HG02973 (cell line): ENCODE measurements at regions not wholly inside any gene's neighbourhood (a gene's known extent, or its start where the extent isn't known, plus 50 kb on each side); places are given as distances from the start of the nearest gene placed in this dataset.

ENCODE experiments used
- ATAC-seq: cut with Tn5 transposase; IDR thresholded peaks from one replicate; pipeline ENCODE4 v1.9.1; 2021; ENCODE audit warnings: moderate library complexity; ENCODE audit not compliant: unreplicated experiment

DNA sequence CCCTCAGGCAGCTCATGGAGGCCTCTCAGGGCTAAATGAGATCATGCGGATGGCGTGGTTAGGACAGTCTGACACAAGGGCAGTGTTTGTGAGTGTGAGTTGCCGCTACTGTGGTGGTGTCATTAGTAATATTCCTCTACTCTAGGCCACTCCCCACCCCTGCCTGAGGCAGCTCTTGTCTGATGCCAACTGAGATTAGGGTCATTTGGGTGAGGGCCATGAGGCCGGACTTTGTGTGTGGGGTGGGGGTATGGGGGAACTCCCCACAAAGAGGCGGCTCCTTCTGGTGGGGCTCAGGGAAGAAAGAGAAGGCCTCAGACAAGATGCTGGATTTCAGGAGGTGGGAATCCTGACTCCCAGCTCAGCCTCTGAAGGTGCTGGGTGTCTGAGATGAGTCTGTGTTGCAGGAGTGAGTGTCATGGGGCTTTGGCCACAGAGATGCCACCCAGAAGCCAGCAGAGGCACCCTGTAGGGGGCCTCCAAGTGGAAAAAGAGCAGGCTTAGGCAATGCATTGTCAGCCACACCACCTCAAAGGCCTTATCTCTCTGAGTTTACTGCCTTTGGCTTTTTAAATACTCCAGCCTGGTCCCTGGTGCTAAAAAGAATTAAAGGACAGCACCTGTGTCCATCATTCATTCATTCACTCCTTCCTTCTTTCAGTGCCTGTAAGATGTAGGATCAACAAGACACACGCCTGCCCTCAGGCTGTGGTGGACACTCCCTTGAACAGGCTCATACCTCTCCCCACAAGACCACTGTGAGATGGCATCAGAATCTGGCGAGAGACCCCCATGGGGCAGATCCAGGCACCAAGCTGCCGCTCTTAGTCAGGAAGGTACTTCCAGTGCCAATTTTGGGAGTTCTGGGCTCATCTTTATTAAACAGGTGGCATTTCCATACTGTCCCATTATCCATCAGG, 175.2 kb downstream of the MRPL14 start:
- ATAC-seq, result no peak

DNA sequence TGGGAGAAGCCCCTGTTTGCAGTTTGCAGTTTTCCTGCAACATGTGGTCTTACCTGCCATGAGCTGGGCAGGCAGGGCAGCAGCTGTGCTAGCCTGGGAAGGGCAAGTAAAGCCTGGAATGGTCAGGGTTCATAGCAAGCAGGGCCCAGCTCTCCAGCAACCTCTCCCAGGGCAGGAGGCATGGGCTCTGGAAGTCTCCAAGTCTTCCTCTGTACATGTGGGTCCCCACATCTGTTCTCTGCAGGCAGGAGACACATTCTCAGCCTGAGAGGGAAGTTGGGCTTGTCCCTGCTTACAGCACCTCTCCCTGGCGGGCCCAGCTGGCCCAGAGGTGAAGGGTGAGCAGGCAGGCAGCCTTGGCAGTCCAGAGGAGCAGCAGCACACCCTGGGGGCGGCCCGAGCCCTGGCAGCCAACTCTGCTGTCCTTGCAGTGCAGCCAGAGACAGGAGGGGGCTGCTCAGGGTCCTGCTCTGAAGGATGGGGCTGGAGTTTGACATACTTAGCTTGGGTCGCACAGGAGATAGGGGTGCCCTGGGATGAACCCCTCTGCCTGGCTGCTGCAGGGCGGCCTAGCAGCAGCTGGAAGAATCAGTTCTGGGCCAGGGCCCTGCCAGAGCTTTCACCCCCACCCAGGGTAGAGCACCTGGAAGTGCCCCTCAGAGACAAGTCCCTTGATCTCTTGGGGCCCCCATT, 176.0 kb downstream of the MRPL14 start:
- ATAC-seq, result no peak

DNA sequence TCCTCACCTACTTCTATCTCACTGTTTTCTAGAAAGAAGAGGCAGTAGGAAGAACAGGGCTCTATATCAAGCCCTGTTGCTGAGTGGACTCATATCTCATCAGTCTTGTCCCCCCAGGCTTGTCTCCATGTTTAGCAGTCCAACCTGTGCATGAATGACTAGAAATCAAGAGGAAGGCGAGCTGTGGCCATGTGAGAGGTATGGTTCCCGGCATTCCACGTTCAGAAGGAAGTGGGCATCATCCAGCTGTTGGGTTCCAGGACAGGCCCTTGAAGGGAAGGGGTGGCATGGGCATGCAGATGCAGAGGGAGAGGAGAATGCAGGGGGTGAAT, 176.6 kb downstream of the MRPL14 start:
- ATAC-seq, result no peak

DNA sequence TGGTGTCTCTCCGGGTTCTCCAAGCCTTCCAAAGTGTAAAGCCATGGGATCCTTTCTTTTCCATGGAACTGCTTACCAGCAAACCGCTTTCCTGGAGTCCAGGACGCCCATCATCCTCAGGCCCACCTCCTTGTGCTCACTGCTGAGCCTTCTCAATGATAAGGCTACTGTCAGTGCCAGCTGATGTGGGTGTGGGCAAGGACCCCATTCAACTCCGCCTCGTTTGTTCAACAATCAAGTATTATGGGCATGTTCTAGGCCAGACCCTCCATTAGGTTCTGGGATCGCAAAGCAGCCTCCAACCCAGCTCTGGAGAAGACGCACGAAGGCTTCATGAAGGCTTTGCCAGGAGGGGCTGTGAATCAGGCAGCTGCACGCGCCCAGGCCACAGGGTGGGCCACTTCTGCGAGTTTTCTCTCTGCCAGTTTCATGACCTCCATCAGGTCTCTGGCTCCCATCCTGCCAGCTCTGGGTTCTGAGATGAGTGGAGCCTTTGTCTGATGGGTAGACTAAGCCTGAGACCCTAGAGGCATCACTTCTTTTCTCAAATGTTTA, 177.1 kb downstream of the MRPL14 start:
- no peak for ATAC-seq

DNA sequence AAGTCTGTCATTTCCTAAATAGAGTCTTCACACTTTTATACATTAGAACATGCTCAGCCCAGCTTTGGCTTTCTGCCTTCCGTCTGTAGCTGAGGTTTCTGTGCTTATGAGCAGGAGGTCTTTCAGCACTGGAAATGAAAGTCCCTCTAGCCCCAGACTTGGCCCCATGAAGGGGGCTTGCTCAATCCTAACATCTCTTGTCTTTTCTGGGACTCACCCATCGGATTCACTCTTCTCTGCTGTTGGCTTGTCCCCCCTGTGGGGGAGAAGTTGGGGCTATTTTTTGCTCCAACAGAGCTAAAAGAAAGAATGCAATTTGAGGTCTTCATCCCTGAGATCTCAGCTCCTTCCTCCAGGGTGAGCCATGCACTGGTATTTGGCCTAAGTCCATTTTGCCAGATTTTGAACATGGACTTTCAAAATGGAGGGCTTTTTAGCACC, 177.7 kb downstream of the MRPL14 start:
- no peak for ATAC-seq

DNA sequence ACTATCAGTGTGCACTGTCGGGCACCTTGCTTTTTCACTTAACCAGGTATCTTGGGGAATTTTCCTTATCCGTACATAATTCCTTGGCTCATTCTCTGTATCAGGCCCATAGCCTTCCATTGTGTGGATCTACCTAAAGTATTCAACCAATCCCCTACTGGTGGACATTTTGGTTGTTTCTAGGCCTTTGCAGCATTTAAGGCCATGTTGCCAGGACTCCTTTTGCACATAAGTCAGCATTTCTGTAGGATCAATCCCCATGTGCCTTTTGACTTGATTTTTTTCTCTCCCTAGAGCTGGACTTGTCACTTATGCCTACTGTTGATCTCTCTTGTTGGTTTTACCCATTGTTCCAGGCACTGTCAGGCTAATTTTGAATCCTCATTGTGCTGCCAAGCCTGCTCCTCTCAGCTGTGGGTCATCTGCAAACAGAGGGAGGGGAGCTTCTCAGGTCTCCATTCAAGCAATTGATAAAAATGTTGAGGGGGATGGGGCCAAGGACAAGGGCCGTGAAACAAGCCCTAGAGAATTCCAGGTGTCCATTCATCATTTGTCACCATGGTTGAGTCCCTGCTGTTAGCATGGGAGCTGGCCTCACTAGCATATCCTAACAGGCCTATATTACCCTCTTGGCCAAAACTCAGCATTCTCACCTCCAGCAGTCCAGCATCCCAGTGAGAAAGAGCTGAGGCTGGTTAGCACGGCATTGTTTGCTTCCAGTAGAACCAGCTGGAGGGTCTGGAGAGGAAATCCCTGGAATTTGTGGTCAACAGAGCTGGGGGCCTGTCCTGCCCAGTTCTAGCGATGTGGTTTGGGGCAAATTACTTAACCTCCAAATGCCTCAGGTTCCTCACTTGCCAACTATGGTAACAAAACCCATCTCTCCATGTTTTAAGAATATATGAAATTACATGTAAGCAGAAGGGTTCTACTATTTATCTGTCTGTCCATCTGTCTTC, 178.4 kb downstream of the MRPL14 start:
- no peak for ATAC-seq

DNA sequence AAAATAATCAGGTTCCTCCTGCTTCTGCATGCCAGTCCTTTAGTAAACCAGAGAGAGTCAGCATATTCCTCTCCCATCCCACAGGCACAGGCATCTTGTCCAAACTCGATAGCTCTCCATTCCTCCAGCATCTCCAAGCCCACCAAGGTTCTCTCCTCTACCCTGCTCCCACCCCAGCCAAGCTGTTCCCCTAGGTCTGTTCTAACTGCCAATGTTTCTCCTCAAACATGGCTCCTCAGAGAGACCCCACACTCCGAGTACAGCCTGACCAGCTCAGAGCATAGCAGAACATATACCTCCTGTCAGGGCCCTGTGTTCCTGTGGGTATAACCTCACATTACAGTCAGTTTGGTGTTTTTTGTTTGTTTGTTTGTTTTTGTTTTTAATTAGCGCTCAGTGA, 177.8 kb downstream of the VEGFA start:
- no peak for ATAC-seq

DNA sequence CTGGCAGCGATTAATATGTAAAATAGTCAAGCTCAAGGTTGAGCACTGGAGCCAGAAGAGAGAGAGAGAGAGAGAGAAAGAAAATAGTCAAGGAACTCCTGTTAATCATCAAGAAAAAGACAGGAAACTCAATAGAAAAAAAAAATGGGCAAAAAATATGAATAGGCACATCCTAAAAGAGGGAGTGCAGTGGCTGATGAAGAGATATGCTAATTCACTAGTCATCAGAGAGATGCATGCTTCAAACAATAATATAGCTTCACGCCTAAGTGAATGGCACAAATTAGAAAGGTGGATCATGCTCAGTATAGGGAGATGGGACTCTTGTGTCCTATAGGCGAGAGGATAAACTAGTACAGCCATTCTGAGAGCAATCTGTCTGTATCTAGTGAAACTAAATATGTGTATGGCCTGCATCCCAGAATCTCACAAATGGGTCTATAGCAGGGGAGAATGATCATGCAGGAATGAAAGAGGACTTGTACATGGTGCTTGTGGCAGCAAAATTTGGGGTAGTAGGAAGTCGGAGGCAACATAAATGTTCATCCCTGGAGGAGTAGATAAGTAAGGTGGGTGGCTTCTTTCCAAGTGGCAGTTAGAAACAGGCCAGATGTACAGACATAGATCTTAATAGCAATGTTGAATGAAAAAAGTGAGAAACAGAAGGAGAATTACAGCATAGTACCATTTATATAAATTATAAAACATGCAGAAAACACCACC, 176.8 kb downstream of the VEGFA start:
- ATAC-seq, result no peak

DNA sequence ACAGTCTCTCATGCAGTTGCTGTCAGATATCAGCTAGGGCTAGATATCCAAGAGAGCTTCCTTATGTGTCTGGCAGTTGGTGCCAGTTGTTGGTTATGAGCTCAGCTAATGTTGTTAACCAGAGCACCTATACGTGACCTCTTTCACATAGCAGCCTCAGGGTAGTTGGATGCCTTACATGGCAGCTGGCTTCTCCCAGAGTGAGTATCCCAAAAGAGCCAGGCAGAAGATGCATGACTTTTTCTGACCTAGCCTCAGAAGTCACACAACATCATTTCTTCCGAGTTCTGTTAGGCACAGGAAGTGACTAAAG, 175.7 kb downstream of the VEGFA start:
- no peak for ATAC-seq

DNA sequence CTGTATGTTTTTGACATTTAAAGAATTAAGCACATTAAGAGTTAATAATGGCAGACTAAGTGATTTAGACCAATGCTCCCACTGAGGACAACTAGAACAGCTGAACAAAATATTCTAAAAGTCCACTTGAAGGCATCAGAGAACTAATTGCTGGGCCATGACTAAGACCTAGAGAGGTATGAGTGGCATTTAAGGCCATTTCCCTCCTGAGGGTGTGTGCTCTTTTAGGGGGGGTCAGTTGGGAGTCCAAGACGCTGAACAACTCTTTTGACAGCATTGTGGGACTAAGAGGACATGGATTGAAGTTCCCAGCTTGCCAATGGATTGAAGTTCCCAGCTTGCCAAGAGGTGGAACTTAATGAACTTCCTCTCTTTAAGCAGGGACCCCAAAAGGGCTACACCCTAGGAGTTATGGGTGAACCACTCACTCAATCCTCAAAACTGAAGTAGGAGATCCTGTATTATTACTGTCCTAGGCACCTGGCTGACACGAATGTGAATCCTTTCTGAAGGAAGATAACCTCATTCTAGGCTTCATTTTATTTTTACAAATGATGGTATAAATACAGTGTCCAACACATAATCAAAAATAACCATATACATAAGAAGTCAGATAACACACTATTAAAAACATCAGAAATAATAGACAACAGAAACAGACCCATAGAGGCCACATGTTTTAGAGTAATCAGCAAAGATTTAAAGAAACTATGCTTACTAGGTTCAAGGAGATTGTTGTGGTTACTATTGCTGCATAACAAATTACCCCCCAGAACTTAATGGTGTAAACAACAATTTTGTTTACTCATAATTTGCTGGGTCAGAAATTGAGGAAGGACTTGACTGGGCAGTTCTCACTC, 175.1 kb downstream of the VEGFA start:
- ATAC-seq, result no peak

DNA sequence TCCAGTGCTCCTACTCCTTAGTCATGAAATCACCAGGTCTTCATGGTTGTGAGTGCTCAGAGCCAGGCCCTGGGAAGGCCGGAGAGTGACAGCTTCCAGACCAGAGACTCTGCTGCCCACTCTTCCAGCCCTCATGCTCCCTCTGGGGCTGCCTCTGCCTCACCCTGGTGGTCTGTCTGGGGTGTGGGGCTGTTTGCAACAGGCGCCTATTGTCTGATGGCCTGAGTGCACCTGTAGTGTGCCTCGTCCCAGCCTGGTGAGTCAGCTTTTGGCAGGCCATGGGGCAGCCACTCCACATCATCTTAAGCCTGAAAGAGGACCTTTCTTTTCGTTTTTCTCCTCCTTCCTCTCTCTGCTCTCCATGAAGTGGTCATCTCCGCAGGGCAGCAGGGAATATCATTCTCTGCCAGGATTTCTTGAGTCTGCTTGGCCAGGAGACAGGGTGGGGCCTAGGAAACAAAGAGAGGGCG, 173.8 kb downstream of the VEGFA start:
- ATAC-seq, result no peak

DNA sequence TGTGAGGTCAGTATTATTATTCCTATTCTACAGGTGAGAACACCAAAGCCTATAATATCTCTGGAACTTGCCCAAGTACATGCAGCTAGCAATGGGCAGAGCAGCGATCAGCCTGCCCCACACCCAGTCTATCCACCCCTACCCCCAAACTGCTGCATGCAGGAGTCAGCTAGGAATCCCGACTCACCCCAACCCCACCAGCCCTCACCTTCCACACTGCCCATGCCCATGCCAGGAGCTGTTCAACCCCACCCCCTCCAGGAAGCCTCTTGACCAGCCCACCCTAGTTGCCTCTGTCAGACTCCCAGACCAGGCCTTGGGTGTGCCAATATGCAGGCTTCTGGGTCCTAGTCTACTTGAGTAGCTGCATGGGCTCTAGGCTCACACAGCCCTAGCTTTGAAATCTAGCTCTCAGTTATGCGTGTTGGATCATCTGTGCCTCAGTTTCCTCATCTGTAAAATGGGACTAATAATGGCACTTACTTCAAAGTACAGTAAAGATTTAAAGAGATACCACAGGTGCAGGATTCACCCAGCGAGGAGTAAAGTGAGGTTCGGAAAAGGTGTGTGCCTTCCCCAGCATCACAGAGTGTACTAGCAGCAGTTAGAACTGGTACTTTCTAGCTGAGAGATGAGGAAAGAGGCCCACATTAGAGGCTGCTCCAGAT, 173.2 kb downstream of the VEGFA start:
- no peak for ATAC-seq

DNA sequence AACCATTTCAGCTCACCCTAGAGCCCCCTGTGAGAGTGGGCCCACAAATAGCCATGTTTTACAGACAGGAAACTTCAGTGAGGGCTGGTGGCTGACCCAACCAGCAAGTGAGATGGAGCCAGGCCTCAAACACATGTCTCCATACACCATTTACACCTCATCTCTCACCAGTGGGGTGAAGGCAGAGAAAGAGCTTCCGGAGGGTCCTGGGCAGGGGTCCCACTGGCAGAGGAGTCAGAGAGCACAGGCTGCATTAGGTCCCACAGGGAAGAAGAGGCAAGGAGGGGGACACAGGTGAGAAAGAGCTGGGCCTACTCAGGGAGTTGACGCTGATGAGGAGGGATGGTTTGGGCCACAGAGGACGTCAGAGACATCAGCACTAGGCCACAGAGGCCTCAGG, 172.6 kb downstream of the VEGFA start:
- ATAC-seq, result no peak

DNA sequence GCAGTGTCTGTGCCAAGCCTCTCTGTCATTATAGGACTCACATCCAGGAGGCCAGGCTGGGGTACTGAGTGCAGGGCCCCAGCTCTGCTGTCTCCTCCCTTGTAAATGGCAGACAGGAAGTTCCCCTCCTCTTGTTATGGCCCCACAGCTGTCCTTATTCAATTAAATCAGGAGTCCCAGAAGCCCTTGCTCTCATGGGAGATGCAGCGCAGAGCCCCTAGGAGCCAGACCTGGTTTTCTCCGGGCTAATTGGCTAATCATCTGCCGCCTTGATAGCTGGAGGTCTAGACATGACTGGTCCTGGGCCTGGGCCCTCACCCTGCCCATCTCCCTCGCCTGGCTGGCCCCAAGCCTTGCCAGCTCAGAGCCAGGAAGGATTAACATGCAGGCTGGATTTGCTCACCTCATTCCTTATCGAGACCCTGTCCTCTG, 172.0 kb downstream of the VEGFA start:
- no peak for ATAC-seq

DNA sequence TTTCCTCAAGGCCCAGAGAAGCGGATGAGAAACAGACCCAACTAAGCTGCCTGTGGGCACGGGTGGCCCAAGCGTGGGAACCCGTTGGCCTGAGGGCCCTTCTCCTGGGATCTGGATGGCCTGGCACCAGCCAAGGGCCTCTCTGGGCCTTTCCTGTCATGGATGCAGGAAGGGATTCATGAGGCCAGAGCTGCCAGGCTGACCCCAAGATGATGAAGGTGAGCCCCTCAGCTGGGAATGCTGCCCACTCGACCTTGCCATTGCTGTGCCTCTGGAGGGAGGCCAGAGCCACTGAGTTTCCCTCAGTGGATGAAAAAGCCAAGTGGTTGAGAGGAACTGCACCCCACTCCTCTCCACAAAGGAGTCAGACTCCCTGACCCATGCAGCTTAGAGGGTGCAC, 171.2 kb downstream of the VEGFA start:
- ATAC-seq, result no peak

DNA sequence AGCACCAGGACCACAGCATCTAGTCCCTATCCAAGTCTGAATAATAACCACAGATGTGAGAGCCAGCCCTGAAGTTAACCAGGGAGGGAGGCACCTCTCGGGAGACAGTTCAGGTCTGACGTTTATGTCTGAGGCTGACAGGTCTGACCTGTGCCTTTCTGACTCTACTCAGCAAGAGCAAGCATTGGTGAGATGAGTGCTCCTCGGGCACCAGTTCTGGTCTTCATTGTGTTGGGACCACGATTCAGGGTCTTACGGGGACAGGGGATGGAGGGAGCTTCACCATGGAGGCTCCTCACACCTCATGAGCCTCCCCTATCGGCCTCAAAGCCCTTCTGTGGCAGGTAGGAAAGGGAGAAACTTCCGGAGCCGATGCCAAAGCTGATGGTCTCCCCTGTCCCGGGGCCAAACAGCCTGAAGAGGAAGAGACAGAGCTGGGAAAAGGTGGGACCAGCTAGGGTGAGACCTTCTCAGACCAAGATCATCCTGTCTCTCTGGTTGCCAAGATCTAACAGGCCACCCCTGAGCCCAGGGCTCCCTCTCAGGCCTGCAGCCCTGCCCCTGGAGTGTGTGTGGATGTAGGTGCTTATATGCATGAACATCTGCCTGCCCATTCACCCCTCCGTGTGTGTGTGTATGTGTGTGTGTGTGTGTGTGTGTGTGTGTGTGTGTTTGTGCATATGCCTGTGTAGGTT, 170.5 kb downstream of the VEGFA start:
- no peak for ATAC-seq

DNA sequence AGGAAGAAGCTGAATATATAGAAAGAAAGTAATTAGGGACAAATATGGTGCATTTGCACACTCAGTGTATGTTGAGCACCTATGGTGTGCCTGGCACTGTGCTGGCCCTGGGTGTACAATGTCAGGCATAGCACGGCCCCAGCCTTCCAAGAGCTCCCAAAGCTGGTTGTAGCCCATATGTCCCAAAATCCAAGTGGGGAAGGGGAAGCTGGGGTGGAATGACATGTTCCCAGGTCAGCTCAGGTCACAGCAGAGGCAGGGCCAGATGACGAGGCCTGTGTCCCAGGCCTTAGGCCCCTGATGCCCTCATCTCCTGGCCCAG, 170.0 kb downstream of the VEGFA start:
- ATAC-seq, result no peak

DNA sequence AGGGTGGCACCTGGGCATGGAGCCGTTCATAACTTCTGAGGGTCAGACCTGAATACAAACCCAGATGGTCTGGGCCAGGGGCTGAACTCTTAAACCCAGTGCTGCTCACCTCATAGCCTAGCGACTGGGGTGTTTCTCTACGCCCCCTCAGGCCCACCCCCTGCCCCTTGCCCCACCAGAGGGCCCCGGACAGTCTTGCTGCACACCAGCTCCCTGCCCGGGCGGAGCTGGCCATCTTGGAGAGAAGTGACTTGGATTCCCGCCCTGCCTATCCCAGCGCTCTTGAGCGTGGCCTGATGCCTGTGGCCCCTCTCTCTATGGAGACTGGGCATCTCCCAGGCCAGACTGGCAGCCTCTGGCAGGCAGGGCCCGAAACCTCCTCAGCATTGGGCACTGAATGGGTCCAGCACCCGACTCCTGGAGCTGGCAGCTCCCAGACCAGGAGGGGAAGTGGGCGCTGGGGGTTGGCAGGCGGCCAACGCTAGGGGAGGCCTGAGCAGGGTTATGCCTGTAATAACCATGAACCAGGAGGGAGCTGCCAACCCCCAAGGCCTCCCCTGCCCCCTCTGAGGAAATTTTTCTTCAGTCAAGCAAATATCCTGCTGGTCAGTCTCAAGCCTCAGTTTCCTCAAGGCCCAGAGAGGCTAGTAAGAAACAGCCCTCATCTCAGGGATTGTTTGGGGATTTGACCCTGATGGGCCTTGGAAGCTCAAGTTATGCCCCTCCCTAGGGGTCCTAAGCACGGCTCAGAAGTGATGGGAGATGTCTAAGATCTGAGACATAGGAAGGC, 169.5 kb downstream of the VEGFA start:
- ATAC-seq, result no peak
